ENCODE measurements at regions not wholly inside any gene's neighbourhood (a gene's known extent, or its start where the extent isn't known, plus 50 kb on each side); places are given as distances from the start of the nearest gene placed in this dataset.
"Not testable (repeated sequence)": the region's sequence is repeated elsewhere in the genome, so short reads cannot be mapped to it uniquely, and the experiment has no call there.

DNA sequence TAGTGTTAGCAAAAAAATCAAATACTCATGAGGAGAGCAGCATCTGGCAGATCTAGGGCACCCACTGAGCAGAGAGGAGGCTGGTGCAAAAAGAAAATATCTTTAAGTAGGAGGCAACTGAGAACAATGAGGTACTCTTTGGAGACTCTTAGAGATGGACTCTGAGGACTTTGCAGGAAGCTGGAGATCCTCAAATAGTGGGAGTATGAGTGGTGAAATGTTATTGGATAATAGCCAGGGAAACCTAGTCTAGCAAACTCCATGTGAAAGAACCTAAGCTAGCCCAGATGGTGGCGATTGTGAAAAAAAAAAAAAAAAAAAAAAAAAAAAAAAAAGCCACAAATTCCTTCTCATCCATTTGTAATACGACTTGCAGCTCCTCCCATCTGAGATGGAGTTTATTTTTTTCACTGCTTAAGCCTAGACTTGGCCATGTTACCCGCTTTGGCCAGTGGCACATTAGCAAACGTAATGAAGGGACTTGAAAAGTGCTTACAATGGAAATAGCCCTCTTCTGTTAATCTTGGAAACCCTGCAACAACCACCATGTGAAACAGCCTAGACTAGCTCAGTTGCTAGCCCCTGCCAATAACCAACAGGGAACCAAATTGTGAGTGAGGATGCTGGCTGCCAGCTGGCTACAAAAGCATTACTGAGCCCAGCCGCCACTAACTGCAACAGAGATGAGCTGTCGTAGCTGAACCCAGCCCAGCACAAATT lies 476.2 kb downstream of the KLF12 start:
- DNase-seq: no peak

DNA sequence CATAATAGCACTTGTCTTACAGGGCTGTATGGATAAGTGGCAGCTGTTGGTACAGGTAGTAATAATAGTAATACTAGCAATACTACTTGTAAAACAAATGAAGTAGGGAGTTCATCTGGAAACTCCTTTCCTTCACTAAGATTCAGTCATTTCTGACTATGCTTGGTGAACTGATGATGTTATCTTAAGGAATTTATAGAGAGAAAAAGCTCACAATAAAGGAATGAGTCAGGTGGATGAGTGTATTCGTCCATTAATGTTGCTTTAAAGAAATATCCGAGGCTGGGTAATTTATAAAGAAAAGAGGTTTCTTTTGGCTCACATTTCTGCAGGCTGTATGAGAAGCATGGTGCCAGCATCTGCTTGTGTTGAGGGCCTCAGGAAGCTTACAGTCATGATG lies 477.3 kb downstream of the KLF12 start:
- DNase-seq: no peak

DNA sequence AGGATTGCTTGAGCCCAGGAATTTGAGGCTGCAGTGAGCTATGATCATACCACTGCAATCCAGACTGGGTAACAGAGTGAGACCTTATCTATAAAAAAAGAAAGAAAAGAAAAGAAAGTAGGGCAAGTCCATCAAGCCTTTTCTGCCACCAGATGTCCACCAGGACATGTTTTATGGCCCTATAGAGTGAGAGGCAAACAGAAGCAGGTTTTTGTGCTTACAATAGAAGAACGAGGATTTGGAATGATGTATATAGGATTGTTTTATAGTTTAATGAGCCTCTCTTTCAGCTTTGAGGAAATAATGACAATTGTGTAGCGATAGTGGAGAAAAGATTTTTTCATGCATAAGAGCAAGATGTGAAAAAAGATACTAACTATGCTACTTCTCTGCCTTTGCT lies 480.5 kb downstream of the KLF12 start:
- DNase-seq: no peak

DNA sequence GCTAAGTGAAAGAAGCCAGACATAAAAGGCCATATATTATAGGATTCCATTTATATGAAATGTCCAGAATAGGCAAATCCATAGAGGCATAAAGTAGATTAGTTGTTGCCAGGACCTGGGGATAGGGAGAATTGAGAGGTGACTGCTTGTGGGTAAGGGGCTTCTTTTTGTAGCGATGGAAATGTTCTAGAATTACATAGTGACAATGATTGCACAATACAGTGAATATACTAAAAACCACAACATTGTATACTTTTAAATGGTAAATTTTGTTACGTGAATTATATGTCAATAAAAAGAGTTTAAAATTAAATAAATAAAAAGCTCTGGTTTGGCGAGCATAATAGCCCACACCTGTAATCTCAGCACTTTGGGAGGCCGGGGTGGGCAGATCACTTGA lies 486.8 kb downstream of the KLF12 start:
- no peak for DNase-seq

DNA sequence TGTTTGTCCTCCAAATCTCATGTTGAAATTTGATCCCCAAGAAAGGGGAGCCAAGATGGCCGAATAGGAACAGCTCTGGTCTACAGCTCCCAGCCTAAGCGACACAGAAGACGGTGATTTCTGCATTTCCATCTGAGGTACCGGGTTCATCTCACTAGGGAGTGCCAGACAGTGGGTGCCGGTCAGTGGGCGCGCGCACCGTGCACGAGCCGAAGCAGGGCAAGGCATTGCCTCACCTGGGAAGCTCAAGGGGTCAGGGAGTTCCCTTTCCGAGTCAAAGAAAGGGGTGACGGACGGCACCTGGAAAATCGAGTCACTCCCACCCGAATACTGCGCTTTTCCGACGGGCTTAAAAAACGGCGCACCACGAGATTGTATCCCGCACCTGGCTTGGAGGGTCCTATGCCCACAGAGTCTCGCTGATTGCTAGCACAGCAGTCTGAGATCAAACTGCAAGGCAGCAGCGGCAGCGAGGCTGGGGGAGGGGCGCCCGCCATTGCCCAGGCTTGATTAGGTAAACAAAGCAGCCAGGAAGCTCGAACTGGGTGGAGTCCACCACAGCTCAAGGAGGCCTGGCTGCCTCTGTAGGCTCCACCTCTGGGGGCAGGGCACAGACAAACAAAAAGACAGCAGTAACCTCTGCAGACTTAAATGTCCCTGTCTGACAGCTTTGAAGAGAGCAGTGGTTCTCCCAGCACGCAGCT lies 493.6 kb downstream of the KLF12 start:
- not testable (repeated sequence) for DNase-seq

DNA sequence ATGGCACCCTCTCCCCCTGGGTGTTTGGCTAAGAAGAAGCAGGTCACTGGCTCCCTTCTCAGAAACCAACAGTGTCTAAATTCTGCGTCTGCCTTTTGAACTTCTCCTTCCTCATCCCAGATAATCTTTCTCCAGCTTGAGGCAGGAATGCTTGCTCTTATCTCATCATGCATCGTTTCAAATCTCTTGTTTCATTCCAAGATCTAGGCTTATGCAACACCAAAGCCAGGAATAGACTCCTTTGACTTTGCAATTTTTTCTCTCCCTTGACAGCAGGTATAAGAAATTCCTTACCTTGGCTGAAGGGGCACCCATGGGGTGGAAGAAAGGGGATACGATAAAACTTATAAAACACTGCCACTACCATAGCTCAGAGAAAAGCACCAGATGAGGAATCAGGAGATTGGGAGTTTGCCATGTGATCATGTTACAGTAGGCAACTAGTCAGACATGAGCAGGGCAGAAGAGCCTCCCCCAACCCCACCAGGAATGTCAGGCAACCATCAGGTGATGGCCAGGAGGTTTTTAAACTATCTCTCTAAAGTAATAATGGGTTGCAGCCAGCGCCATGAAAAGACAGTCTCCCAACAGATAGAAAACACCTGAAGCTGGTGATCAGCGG lies 498.9 kb downstream of the KLF12 start:
- DNase-seq: no peak

DNA sequence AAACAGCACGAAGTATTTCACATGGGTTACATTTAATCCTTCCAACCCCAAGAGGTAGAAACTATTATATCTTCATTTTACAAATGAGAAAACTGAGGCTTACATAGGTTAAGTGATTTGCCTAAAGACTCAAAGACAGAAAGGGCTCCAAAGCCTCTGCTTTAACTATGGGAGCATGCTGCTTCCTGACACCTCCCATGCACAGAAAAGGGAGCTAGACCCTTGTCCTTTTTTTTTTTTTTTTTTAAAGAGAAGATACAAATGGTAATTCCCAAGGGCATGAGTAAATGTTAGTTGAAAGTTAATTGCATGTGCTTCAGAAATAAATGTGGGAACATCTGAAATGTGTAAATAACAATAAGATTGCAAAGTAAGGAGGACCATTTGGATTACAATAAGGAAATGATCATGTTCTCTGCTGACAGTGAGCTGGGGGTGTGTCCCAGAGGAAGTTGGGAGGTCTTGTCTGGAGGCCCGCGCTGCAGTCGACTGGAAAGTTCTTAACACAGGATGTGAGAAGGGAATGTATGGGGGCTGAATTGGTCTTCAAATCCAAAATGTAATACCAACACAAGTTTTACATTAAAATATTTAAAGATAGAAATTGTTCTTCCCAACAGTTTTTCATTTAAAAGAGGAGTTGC lies 500.3 kb downstream of the KLF12 start:
- DNase-seq: no peak

DNA sequence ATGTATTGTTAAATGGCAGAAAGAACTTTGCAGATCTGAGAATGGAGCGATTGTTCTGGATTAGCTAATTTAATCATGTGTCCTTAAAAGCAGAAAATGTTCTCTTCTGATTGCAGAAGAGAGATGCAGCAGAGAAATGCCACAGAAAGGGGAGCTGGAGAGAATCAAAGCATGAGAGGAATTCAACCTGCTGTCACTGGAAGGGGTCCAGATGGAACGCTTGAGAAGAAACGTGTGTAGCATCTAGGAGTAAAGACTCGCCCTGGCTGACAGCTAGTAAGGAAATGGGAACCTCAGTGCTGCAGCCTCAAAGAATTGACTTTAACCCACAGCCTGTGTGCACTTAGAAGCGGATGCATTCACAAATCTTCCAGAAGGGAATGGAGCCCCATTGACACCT lies 502.8 kb downstream of the KLF12 start:
- DNase-seq: no peak

DNA sequence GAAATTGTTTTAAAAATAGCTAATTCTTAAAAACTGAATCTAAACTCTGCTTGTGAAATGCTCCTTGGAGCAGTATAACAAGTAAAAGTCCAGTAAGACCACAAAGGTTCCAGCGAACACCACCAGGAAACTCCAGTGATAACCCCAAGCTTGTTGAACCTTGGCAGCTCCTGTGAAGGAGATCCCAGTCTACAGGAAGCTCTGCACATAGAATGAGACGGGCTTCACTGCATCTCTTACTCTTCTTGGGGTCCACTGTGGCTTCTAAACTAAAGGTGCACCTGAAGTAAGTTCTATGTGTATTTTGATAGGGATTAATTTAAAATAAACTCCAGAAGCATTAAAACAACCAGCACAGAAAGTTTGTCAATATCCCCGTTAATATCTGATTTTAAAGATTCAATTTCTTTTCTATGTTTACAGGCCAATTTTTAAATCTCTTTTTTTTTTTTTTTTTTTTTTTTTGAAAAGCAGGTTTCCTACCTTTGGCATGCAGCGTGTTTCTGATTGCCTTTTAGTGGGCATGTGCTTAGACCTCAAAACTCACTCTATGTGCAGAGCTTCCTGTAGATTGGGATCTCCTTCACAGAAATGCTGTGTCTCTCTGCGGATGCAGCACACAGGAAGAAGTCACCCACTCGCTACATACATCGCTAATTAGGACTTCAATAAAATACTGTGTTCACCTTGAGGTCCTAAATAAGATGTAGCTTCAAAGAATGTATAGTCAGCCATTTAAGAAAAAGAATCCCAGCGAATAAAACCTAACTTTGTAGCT lies 508.5 kb downstream of the KLF12 start:
- DNase-seq: no peak

DNA sequence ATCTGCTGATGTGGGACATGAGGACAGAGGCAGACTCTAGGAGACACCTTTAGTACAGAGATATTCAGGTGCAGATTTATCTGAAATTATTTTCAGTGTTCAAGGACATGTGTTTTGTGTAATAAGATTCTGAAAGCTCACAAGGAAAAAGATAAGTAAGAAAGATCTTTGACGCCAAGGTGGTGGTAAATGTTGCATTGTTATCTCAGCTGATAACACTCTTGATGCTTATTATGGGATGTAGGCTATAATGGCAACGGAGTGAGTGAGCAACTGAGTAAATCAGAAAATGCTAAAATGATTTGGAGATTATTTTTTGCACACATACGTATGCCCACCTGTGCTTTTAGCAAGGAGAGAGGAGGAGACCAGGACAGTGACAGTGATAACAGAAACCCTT lies 510.9 kb downstream of the KLF12 start:
- no peak for DNase-seq

DNA sequence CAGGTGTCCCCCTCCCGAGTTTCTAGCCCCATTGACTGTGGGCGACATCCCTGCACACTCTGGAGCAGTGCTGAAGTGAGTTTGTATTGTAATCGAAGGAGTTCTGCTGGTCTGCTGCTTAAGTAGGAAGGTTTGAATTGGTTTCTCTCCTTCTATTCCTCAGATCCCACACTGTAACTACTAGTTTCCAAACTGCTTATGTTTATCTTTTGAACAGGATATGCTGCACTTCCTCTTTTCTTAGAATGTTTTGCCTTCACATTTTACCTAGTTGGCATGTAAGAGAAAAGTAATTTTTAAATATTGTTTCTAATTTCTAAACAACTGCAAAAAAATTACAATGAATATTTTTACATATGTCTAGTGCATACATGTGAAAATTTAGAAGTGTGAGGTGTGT lies 511.8 kb downstream of the KLF12 start:
- DNase-seq: no peak

DNA sequence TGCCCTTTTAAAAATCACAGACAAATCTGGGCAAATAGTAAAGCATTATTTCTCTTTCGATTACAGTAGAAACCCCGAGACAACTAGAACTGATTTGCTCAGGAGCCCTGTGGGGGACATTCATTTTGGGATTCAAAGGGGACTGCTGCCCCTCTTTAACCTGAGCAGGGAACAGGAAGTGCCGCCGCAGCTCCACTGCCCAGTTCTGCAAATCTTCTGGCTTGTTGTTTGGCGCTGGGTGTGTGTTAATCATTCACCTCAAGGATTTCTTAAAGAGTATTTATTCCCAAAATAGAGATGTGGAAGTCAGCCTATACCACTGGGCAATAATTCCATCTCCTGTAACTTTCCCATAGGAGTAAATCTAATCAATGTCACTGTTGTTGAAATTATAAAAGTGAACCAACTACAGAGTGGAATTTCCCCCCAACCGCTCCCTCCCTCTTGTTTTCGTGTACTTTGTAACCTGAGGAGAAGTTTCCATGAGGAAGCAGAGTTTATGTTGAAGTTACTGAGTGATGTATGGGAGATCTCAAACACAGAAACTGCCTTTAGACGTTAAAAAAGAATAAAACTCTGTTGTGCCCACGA lies 515.8 kb downstream of the KLF12 start:
- no peak for DNase-seq

DNA sequence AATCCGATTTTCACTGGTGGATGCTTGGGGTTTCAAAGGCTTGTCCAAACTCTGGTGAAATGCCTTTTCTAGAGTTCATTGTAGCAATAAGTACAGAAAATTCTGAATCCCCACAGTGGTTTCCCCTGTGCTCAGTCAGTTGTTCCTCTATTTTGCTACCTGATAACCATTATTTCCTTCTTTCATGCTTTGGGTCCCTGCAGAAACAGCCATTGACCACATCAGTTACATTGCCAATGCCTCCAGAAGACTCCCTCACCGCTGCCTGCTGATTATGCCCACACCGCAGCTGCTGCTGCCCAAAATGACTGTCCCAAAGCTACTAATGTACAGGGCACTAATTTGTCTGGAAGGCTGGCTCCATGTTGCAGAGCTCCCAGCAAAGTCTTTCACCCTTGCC lies 517.3 kb downstream of the KLF12 start:
- no peak for DNase-seq

DNA sequence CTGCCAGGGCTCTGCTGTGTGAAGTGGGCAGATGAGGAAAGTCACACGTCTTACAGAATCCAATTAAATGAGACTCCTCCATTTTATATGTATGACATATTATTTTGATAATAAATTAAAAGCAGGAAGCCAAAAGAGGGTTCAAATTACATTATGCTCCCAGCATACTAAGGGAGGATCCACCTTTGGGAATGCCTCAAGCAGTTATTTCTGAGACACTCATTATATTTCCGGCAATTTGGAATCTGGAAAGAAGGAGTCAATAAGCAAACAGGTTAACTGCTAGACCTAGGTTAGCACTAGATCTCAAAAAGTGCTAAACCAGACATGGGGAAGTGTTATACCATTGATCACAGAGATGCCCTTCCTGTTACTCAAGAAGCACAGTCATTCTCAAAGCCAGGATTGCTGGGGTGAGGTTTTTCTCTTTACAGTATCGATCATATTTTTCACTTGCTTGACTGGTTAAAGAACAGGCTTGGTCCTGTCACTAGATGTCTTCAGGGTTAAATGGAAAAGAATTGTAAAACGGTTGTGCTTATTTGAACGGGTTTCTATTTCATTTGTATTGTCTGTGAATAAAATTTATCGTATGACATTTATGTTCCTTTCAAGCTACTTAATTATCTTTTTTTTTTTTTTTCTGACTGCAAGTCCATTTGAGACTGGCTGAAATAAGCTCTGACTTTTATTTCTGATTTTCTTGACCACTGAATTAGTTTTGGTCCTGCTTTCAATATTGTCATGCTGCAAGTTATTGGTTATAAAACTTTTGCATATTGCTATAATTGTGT lies 523.2 kb downstream of the KLF12 start:
- no peak for DNase-seq

DNA sequence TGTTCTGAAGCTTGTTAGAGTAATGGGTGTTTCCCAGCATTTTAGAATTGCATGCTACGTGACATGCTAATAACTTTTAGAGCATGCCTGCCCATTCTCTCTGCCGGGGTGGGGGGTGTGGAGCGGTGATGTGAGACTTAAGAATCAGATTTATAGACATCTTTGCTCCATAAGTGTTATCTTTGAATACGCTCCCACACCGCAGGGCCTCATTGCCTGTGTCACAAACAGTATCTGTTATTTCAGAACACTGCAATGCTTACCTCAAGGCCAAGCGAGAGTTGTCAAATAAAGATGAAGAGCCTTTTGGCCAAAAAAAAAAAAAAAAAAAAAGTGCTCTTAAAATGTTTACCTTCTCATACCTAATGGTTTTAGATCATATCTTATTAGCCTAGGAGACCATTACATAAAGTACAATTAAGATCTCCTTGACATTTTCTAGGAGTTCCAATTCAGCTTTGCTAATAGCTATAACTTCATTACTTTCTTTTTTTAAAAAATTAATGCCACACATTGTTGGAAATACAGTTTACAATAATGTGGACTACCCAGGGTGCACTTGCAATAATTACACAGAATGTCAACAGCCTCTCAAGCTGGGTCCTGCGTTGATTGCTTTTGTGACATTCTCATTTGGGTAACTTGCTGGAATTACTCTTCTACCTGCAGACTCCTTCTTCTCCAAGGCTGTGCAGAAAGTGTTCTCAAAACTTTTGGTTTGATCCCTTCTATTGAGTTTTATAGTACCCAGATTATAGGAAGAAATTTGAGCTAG lies 525.3 kb downstream of the KLF12 start:
- no peak for DNase-seq

DNA sequence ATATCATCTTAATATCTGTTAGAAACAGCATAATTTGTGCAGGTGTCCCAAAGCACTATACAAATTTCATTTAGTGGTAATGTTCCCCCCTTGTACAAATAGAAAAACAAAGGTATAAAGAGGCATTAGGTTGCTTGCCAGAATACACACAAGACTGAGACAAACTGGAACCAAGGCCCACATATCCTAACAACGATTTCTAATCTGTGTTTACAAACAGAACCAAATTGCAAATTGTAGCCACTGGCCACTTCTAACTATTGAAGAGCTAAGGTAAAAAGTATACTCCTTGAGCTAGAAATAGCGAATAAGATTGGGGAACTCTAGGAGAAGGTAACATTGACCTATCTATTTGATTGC lies 526.1 kb downstream of the KLF12 start:
- DNase-seq: no peak

DNA sequence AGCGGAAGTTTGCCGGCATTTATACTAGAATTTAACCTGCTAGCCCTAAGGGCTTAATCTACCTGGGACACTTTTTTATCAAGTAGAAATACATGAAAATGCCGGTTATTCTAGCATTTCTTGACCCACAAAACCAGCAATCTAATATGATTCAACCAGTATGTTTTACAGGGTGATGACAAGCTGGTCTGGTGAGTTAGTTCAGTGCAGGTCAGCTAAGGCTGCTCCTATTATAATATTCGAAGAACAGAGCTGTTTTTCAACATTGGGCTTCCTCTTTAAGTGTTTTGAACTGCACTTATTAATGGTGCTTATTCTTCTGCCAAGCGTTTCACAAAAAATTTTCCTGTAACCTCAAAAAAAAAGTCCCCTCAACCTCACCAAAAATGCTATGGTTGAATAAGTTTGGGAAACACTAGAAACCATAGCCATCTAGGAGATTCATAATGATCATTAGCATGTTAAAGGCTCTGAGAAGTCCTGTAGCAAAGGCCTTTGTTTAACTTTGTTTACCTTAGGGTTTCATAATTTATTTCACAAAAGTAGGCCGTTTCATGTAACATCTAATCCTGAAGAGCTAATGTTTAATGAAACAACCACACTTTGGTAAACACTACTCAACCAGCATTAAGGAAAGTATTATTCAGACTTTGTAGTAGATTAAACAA lies 526.6 kb downstream of the KLF12 start:
- DNase-seq: no peak

DNA sequence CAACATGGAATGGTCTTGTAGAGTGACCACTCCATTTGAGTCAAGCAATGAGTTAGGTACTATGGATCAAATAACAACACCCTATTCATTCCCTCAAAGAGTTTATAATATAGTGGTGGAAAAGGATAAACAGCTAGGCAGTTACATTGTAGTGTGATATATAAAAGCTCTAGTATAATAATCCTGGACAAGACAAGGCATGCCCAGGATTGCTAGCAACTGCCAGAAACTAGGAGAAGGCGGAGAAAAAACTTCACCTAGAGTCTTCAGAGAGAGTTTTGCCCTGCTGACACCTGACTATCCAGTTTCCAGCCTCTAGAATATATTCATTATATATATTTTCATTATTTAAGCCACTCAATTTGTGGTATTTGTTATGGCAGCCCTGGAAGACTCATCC lies 530.6 kb downstream of the KLF12 start:
- DNase-seq: no peak

DNA sequence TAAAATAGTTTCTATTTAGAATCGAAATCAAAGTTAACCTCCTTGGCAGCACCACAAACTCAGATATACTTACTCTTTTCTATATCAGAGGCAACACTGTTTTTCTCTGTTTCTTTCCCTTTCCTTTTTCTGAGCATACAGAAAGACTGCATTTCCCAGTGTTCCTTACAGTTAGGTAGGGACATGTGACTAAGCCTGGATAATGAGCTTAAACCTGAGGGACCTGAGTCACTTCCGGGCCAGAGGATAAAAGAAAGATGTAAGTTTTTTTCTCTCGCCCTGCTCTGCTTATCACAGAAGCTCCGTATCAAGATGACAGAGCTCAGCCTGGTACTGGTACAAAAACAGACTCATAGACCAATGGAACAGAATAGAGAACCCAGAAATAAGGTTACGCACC lies 531.9 kb downstream of the KLF12 start:
- DNase-seq: no peak

DNA sequence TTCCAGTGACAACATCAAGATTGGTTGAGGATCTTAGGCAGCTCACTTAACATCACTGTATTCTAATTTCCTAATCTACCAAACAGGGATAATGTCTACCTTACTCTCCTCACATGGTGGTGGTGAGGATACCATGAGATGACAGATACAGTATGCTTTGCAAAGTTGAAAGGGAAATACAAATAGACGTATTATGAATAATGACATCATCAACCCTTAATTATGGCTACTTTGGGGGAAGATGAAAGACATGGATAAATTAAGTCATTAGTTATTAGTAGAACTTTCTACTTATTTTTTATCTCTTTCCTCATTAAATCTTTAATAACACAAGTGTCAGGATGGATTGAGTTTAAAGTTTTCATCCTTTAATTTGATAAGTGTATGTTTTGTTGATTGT lies 532.5 kb downstream of the KLF12 start:
- DNase-seq: no peak

Data from stimulated activated naive CD4-positive, alpha-beta T cell treated with Interleukin-2 at 50 U/mL for 16 hours (primary cell).